Fibroblast of lung (primary cell): ENCODE measurements at regions not wholly inside any gene's neighbourhood (a gene's known extent, or its start where the extent isn't known, plus 50 kb on each side); places are given as distances from the start of the nearest gene placed in this dataset.

ENCODE experiments used
- DNase-seq, 2 donors: peaks; one replicate each; pipeline versions ENCODE4 v3.0.0 to v3.0.0-alpha.2; 2010; ENCODE audit warnings: low read depth in 2 of 2
- H2AFZ ChIP-seq: 2 replicates; pipeline ENCODE4 v1.5.1; 2012; ENCODE audit warnings: low read length, control low read depth, inconsistent platforms
- H3K27ac ChIP-seq: 2 replicates; pipeline ENCODE4 v1.5.1; 2011; ENCODE audit warnings: low read length, control low read depth; ENCODE audit not compliant: insufficient read depth
- H3K27me3 ChIP-seq: 2 replicates; pipeline ENCODE4 v1.5.1; 2011; ENCODE audit warnings: mild to moderate bottlenecking, low read length; ENCODE audit not compliant: control insufficient read depth, insufficient read depth
- H3K36me3 ChIP-seq: 2 replicates; pipeline ENCODE4 v1.5.1; 2011; ENCODE audit warnings: low read length; ENCODE audit not compliant: control insufficient read depth, insufficient read depth
- H3K4me1 ChIP-seq: 2 replicates; pipeline ENCODE4 v1.5.1; 2011; ENCODE audit warnings: low read length; ENCODE audit not compliant: control insufficient read depth, insufficient read depth; ENCODE audit errors: extremely low read depth
- H3K4me2 ChIP-seq: 2 replicates; pipeline ENCODE4 v1.5.1; 2011; ENCODE audit warnings: low read length, control low read depth; ENCODE audit not compliant: insufficient read depth; ENCODE audit errors: extremely low read depth
- H3K4me3 ChIP-seq, 4 experiments: fragments of 200-600 bp in 1 of 4; sonication (generic) in 1 of 4; replicated peaks in 1 of 4; 2 replicates each; pipeline ENCODE4 v1.5.1; 2011 to 2016; ENCODE audit warnings: low read length in 4 of 4, low read depth in 3 of 4, mild to moderate bottlenecking in 3 of 4, control low read depth in 2 of 4, inconsistent platforms in 1 of 4, mixed read lengths in 1 of 4; ENCODE audit not compliant: insufficient read depth in 1 of 4; ENCODE audit errors: control extremely low read depth in 1 of 4
- H3K79me2 ChIP-seq: 2 replicates; pipeline ENCODE4 v1.5.1; 2012; ENCODE audit warnings: mild to moderate bottlenecking, low read length, inconsistent platforms; ENCODE audit not compliant: control insufficient read depth, insufficient read depth
- H3K9ac ChIP-seq: 2 replicates; pipeline ENCODE4 v1.5.1; 2011; ENCODE audit warnings: mild to moderate bottlenecking, low read length, control low read depth; ENCODE audit not compliant: insufficient read depth
- H3K9me3 ChIP-seq: 2 replicates; pipeline ENCODE4 v1.5.1; 2012; ENCODE audit warnings: low read depth, low read length; ENCODE audit not compliant: control insufficient read depth, insufficient read depth
- H4K20me1 ChIP-seq: 2 replicates; pipeline ENCODE4 v1.5.1; 2011; ENCODE audit warnings: low read length; ENCODE audit not compliant: control insufficient read depth, insufficient read depth; ENCODE audit errors: extremely low read depth
- EZH2 ChIP-seq: IDR thresholded peaks from 2 replicates; pipeline ENCODE4 v1.5.1; 2012; ENCODE audit warnings: low read length, control low read depth, mild to moderate bottlenecking; ENCODE audit errors: missing control alignments
- TF ChIP-seq, protein P1 (sequence below), 2 donors: IDR thresholded peaks in 1 of 2; conservative IDR thresholded peaks in 1 of 2; 1 replicate in 1 of 2; 2 replicates in 1 of 2; pipeline ENCODE4 v1.5.1; 2011 to 2012; ENCODE audit warnings: low read length in 2 of 2, control low read depth in 1 of 2, inconsistent platforms in 1 of 2, low read depth in 1 of 2, mild to moderate bottlenecking in 1 of 2

DNA sequence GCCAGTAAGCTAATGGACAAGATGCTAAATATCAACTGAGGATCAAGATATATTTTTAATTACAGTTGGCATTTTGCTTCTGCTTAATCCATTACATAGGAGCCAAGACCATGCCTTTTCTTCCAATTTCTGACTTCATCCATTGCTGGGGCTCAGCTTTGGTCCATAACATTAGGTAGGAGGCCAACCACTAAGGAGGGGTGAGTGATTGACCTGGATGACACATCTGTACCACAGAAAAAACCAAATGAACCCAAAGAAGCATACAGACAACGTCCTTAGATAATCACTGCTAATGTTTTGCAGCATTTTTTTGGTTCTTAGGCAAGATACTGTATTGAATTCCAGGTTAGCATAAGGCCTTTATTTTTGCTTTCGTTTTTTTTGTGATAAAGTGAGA is 353.2 kb upstream of the KCNH8 start:
- no peak for TF ChIP-seq EZH2
- TF ChIP-seq, protein P1, sequence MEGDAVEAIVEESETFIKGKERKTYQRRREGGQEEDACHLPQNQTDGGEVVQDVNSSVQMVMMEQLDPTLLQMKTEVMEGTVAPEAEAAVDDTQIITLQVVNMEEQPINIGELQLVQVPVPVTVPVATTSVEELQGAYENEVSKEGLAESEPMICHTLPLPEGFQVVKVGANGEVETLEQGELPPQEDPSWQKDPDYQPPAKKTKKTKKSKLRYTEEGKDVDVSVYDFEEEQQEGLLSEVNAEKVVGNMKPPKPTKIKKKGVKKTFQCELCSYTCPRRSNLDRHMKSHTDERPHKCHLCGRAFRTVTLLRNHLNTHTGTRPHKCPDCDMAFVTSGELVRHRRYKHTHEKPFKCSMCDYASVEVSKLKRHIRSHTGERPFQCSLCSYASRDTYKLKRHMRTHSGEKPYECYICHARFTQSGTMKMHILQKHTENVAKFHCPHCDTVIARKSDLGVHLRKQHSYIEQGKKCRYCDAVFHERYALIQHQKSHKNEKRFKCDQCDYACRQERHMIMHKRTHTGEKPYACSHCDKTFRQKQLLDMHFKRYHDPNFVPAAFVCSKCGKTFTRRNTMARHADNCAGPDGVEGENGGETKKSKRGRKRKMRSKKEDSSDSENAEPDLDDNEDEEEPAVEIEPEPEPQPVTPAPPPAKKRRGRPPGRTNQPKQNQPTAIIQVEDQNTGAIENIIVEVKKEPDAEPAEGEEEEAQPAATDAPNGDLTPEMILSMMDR (conservative IDR thresholded peaks at IDR 0.05 in 1 of 2, IDR thresholded peaks at IDR 0.05 in 1 of 2; ENCODE audit: low read depth in 1 of 2, low read length in 2 of 2) = no peak
- H3K36me3 ChIP-seq = no peaks in the 10 kb centered on the region

DNA sequence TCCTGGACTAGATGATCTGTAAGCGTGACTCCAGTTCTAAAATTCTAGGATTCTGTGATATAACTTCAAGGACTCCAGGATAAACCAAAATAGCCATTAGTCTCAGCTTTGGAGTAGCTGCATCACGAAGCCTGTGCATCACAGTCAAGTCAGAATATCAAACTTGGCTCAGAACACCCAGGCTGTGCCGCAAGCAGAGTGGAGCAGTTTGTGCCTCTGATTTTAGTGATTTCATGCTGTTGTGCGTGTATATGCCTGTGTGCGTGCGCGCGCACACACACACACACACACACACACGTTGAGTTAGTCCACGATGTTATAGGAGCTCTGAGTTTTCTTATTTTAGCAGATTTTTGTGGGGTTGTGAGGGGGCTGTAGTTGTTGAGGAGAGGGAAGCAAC is 356.6 kb upstream of the KCNH8 start:
- Histone ChIP-seq H3K4me2 (no peak overlapping the region), H4K20me1 (no peaks in the 10 kb centered on the region), H2AFZ (no peak overlapping the region), H3K4me3 (no peak overlapping the region), H3K27ac (no peak overlapping the region), H3K36me3 (no peaks in the 10 kb centered on the region), H3K79me2 (no peaks in the 10 kb centered on the region), H3K27me3 (no peaks in the 10 kb centered on the region), H3K9me3 (no peaks in the 10 kb centered on the region), H3K9ac (no peak overlapping the region), H3K4me1 (no peaks in the 10 kb centered on the region)
- no peak for DNase-seq
- TF ChIP-seq, protein P1 (conservative IDR thresholded peaks at IDR 0.05 in 1 of 2, IDR thresholded peaks at IDR 0.05 in 1 of 2; ENCODE audit: low read depth in 1 of 2, low read length in 2 of 2) = no peak
- no peak for TF ChIP-seq EZH2

More for the DNA sequence above, 353.2 kb upstream of the KCNH8 start:
- H3K27ac ChIP-seq = no peak overlapping the region
- H3K9ac ChIP-seq = no peak overlapping the region
- no peaks in the 10 kb centered on the region for H3K4me1 ChIP-seq
- H4K20me1 ChIP-seq = no peaks in the 10 kb centered on the region
- no peak overlapping the region for H2AFZ ChIP-seq
- H3K4me3 ChIP-seq = no peak overlapping the region
- H3K79me2 ChIP-seq = no peaks in the 10 kb centered on the region
- no peaks in the 10 kb centered on the region for H3K27me3 ChIP-seq
- no peaks in the 10 kb centered on the region for H3K9me3 ChIP-seq
- no peak for DNase-seq
- H3K4me2 ChIP-seq = no peak overlapping the region

DNA sequence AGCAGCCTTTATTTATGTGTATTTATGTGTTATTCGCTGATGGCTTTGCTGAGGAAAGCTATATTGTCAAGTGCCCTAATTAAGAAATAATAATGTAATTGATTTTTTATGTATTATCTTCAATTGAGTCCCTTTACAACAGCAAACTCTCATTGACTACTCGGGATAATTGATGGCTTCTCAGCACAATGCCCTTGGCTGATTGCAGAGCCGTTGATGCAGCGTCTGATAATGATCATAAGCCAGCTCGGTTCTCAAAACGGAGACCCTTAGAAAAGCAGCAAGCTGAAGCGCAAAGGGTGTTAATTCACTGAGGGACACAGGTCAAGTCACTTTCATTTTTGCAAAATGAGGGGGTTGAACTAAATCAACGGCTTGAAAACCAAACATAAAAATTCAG is 357.1 kb upstream of the KCNH8 start:
- Histone ChIP-seq H4K20me1 (no peaks in the 10 kb centered on the region), H2AFZ (no peak overlapping the region), H3K9me3 (no peaks in the 10 kb centered on the region), H3K27me3 (no peaks in the 10 kb centered on the region), H3K79me2 (no peaks in the 10 kb centered on the region), H3K36me3 (no peaks in the 10 kb centered on the region), H3K9ac (no peak overlapping the region), H3K4me2 (no peak overlapping the region), H3K27ac (no peak overlapping the region), H3K4me1 (no peaks in the 10 kb centered on the region), H3K4me3 (no peak overlapping the region)
- no peak for DNase-seq
- TF ChIP-seq, protein P1 (conservative IDR thresholded peaks at IDR 0.05 in 1 of 2, IDR thresholded peaks at IDR 0.05 in 1 of 2; ENCODE audit: low read depth in 1 of 2, low read length in 2 of 2) = no peak
- no peak for TF ChIP-seq EZH2
